ENCODE measurements at regions not wholly inside any gene's neighbourhood (a gene's known extent, or its start where the extent isn't known, plus 50 kb on each side); places are given as distances from the start of the nearest gene placed in this dataset.

- ChIA-PET POLR2A (no interaction called here), CTCF (no interaction called here)
- no peak for TF ChIP-seq CTCF (IDR thresholded peaks at IDR 0.05; ENCODE audit: control extremely low read depth, extremely low read depth, low read depth, missing control alignments)
- DNase-seq (ENCODE audit: extremely low spot score): no peak
These were observed 80.6 kb downstream of the OXSM start for GRCh38 chr3:25870452-25870851.

DNA sequence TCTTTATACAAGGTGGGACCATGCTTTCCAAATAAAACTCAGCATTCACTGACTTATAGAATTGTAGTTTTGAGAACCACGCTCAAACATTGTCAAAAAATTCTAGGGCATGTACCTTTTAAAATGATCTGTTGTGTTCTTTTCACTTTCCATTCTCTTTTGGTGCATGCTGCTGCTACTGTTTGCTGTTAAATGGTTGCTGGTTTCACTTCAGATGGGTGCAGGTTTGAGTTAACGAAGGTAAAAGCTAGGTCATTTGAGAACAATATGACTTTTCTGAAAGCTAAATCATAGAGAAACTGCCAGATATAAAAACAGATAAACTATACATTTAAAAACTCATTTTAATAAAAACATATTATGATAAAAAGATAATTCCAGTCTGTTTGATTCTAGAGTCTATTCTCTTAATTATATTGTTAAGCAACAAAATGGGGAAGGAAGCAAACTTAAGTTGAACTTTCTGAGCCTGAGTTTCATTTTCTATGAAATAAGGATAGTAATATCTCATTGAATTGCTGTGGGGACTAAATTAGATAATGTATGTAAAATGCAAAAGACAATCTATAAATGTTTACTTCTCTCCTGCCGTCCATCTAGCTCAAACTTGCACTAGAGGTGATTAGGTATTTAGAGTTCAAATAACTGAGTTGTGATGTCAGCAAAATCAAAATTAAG lies 82.4 kb downstream of the OXSM start:
- no peak for TF ChIP-seq CTCF (IDR thresholded peaks at IDR 0.05; ENCODE audit: control extremely low read depth, extremely low read depth, low read depth, missing control alignments)
- ChIA-PET POLR2A (no interaction called here), CTCF (interaction anchor here (0.6 to 1.4 kb wide), 4 partner anchors 9 to 39 kb away, joined by 3 to 5 read pairs (median 3); no protein-coding TSS in a partner anchor)
- DNase-seq (ENCODE audit: extremely low spot score): no peak

DNA sequence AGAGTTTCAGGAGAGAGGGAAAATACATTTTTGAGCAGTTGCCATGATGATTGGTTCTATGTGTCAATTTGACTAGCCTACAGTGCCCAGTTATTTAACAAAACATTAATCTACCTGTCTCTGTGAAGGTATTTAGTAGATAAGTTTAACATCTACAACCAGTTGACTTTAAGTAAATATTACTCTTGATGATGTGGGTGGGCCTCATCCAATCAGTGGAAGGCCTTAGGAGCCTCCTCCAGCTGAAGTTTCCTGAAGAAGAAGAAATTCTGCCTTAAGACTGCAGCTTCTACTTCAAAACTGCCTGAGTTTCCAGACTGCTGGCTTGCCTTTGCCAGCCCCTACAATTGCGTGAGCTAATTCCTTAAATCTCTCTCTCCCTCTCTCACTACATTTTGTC lies 93.6 kb downstream of the OXSM start:
- no peak for DNase-seq (ENCODE audit: extremely low spot score)
- ChIA-PET CTCF (interaction anchor here (0.9 kb wide), 1 partner anchor 18 kb away, joined by 3 read pairs; no protein-coding TSS in a partner anchor), POLR2A (no interaction called here)
- TF ChIP-seq CTCF (IDR thresholded peaks at IDR 0.05; ENCODE audit: control extremely low read depth, extremely low read depth, low read depth, missing control alignments): no peak

DNA sequence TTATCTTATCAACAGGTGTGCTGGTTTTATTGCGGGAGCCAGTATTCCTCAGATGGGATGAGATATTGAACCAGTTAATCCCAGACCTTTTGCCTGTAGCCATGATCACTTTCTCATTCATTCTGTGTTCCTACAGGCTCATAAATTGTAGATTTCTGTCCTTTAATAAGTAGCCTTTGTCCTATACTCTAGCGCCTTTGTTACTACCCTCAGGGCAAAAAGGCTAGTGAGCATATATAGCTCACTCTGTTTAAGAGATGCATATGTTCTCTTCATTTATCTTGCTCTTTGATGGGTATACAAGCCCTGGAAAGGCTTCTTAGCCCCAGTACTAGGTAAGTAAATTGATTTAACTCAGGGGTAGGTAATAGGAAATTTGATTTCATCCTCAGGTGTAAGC lies 95.1 kb downstream of the OXSM start:
- no peak for DNase-seq (ENCODE audit: extremely low spot score)
- TF ChIP-seq CTCF (IDR thresholded peaks at IDR 0.05; ENCODE audit: control extremely low read depth, extremely low read depth, low read depth, missing control alignments): no peak
- ChIA-PET POLR2A (no interaction called here), CTCF (interaction anchor here (1.0 to 2.5 kb wide), 2 partner anchors 12 to 27 kb away, joined by 3 to 8 read pairs; no protein-coding TSS in a partner anchor)

DNA sequence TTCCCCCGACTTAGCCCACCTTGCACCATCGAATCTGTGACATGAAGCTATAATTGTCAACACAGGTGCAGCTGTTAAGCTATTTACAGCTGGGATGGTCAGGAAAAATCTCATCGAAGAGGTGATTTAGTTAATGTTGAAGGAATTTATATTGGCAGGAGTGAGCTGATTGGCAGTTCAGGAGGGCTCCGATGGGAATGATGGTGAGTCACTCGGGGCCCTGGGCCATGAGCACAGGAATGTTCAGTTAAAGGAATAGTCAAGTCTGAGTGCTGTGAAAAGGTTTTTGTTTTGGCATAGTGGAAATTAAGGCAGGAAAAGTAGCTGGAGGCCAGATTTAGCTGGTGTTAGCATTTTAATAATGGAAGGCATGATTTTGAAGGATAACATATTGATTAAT lies 95.7 kb downstream of the OXSM start:
- no peak for DNase-seq (ENCODE audit: extremely low spot score)
- no peak for TF ChIP-seq CTCF (IDR thresholded peaks at IDR 0.05; ENCODE audit: control extremely low read depth, extremely low read depth, low read depth, missing control alignments)
- POLR2A ChIA-PET: no interaction called here
- CTCF ChIA-PET: interaction anchor here (1.0 to 2.5 kb wide), 2 partner anchors 12 to 28 kb away, joined by 3 to 8 read pairs; no protein-coding TSS in a partner anchor

GRCh38 chr3:25887907-25888306 lies 98.0 kb downstream of the OXSM start:
- ChIA-PET POLR2A (no interaction called here), CTCF (interaction anchor here (1.5 to 1.6 kb wide), 2 partner anchors 20 to 41 kb away, joined by 3 to 4 read pairs; no protein-coding TSS in a partner anchor)
- no peak for DNase-seq (ENCODE audit: extremely low spot score)
- TF ChIP-seq CTCF (IDR thresholded peaks at IDR 0.05; ENCODE audit: control extremely low read depth, extremely low read depth, low read depth, missing control alignments): no peak
